Keratinocyte (primary cell): ENCODE measurements at regions not wholly inside any gene's neighbourhood (a gene's known extent, or its start where the extent isn't known, plus 50 kb on each side); places are given as distances from the start of the nearest gene placed in this dataset.

Experiments
- EZH2 ChIP-seq: IDR thresholded peaks from one replicate; pipeline ENCODE4 v1.6.1; 2012; ENCODE audit warnings: inconsistent platforms, mild to moderate bottlenecking, low read length, moderate library complexity
- TF ChIP-seq, protein P1 (sequence below), 3 experiments: IDR thresholded peaks in 1 of 3; conservative IDR thresholded peaks in 1 of 3; optimal IDR thresholded peaks in 1 of 3; 2 replicates in 2 of 3; 3 replicates in 1 of 3; pipeline versions ENCODE3 to v1.5.1; 2011; ENCODE audit warnings: low read length in 3 of 3, mild to moderate bottlenecking in 3 of 3, moderate library complexity in 2 of 3, control low read depth in 1 of 3, inconsistent platforms in 1 of 3; ENCODE audit not compliant: insufficient read depth in 2 of 3; ENCODE audit errors: extremely low read depth in 1 of 3

- TF ChIP-seq, protein P1, sequence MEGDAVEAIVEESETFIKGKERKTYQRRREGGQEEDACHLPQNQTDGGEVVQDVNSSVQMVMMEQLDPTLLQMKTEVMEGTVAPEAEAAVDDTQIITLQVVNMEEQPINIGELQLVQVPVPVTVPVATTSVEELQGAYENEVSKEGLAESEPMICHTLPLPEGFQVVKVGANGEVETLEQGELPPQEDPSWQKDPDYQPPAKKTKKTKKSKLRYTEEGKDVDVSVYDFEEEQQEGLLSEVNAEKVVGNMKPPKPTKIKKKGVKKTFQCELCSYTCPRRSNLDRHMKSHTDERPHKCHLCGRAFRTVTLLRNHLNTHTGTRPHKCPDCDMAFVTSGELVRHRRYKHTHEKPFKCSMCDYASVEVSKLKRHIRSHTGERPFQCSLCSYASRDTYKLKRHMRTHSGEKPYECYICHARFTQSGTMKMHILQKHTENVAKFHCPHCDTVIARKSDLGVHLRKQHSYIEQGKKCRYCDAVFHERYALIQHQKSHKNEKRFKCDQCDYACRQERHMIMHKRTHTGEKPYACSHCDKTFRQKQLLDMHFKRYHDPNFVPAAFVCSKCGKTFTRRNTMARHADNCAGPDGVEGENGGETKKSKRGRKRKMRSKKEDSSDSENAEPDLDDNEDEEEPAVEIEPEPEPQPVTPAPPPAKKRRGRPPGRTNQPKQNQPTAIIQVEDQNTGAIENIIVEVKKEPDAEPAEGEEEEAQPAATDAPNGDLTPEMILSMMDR (optimal IDR thresholded peaks at IDR 0.05 in 1 of 3, IDR thresholded peaks at IDR 0.05 in 1 of 3, conservative IDR thresholded peaks at IDR 0.05 in 1 of 3; ENCODE audit: extremely low read depth in 1 of 3, insufficient read depth in 2 of 3, low read length in 3 of 3), result no peak
- no peak for TF ChIP-seq EZH2
Measured at GRCh38 chr1:18041102-18041501, 66.5 kb upstream of the IGSF21 start.
